Right atrium auricular region (tissue), 2 donors: ENCODE measurements at regions not wholly inside any gene's neighbourhood (a gene's known extent, or its start where the extent isn't known, plus 50 kb on each side); places are given as distances from the start of the nearest gene placed in this dataset.

Experiments used
- DNase-seq: peaks from one replicate; pipeline ENCODE4 v3.0.0-alpha.2; 2019; ENCODE audit warnings: low spot score
- H3K27ac ChIP-seq, 2 donors: fragments of 200-600 bp; sonication (generic); 1 replicate in 1 of 2; 2 replicates in 1 of 2; pipeline ENCODE4 v1.5.1; 2016 to 2019
- H3K27me3 ChIP-seq, 2 donors: fragments of 200-600 bp; sonication (generic); one replicate each; pipeline versions ENCODE4 v1.5.1 to v1.6.0; 2017 to 2019
- H3K36me3 ChIP-seq: fragments of 200-600 bp; sonication (generic); one replicate; pipeline ENCODE4 v1.5.1; 2016
- H3K4me1 ChIP-seq, 2 donors: fragments of 200-600 bp; sonication (generic); one replicate each; pipeline versions ENCODE4 v1.5.1 to v1.6.0; 2017 to 2019
- H3K4me3 ChIP-seq, 2 donors: fragments of 200-600 bp; sonication (generic); 1 replicate in 1 of 2; 2 replicates in 1 of 2; pipeline ENCODE4 v1.5.1; 2017 to 2019; ENCODE audit warnings: mild to moderate bottlenecking in 1 of 2, moderate library complexity in 1 of 2
- H3K9me3 ChIP-seq, 2 donors: fragments of 200-600 bp; sonication (generic); one replicate each; pipeline ENCODE4 v1.5.1; 2019
- TF ChIP-seq, protein P1 (sequence below), 2 donors: fragments of 200-600 bp; sonication (generic); IDR thresholded peaks; one replicate each; pipeline ENCODE4 v1.5.1; 2019; ENCODE audit warnings: antibody characterized with exemption in 2 of 2

DNA sequence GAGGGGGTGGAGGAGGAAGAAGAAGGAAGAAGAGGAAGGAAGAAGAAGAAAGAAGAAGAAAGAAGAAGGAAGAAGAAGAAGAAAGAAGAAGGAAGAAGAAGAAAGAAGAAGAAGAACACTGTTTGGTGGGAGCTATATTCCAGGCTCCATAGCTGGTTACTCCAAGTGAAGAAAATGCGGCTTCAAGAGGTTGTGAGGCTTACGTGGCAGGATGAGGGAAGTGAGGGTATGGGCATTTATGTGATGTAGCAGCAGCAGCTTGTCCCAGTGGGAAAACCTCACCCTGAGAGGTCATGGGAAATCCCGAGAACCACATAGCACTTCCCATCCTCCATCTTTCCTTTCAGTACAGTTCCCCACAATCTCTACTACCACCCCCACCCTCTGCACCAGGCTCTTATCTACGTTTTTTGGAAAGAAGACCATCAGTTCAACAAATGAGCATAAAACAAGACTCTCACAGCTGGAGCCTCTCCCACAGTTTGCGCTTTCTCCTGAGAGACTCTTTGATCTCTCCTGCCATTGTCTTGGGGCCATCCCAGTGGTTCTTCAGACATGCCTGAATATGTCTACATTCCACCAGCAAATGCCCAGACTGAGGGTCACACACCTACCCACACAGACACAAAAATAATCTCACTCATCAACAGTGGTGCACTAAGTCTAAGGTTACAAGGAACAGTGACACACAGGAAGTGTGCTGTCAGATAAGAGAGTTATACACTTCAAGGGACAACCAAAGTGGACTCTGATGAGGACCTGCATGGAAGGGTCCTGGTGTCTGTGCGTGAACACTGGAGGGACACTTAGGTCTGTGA, 77.9 kb upstream of the KCNJ15 start:
- Histone ChIP-seq H3K4me1 (no peaks in the 10 kb centered on the region), H3K27me3 (no peaks in the 10 kb centered on the region), H3K4me3 (no peak overlapping the region), H3K9me3 (no peaks in the 10 kb centered on the region), H3K36me3 (no peaks in the 10 kb centered on the region), H3K27ac (no peak overlapping the region)
- DNase-seq: no peak
- TF ChIP-seq, protein P1, sequence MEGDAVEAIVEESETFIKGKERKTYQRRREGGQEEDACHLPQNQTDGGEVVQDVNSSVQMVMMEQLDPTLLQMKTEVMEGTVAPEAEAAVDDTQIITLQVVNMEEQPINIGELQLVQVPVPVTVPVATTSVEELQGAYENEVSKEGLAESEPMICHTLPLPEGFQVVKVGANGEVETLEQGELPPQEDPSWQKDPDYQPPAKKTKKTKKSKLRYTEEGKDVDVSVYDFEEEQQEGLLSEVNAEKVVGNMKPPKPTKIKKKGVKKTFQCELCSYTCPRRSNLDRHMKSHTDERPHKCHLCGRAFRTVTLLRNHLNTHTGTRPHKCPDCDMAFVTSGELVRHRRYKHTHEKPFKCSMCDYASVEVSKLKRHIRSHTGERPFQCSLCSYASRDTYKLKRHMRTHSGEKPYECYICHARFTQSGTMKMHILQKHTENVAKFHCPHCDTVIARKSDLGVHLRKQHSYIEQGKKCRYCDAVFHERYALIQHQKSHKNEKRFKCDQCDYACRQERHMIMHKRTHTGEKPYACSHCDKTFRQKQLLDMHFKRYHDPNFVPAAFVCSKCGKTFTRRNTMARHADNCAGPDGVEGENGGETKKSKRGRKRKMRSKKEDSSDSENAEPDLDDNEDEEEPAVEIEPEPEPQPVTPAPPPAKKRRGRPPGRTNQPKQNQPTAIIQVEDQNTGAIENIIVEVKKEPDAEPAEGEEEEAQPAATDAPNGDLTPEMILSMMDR (IDR thresholded peaks at IDR 0.05): no peak

DNA sequence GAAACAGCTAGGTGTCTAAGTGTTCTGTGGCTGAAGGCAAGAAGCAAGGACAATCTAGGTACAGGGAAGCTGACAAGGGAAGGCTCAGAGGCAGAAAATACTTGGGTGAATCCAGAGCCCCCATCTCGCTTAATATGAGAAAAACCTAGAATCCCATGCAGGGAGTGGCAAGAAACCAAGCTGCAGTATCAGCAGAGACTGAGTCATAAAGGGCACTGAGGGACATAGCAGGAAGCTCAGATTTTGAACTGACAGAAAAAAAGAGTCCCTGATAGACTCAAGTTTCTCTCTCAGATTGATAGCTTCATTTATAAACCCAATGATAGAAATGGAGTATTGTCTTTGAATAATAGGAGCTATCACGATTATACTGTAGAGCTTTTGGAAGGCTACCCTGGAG, 77.3 kb upstream of the KCNJ15 start:
- no peak overlapping the region for H3K27ac ChIP-seq
- H3K9me3 ChIP-seq: no peaks in the 10 kb centered on the region
- H3K27me3 ChIP-seq: no peaks in the 10 kb centered on the region
- TF ChIP-seq, protein P1 (IDR thresholded peaks at IDR 0.05): no peak
- no peaks in the 10 kb centered on the region for H3K4me1 ChIP-seq
- H3K36me3 ChIP-seq: no peaks in the 10 kb centered on the region
- no peak overlapping the region for H3K4me3 ChIP-seq
- no peak for DNase-seq

DNA sequence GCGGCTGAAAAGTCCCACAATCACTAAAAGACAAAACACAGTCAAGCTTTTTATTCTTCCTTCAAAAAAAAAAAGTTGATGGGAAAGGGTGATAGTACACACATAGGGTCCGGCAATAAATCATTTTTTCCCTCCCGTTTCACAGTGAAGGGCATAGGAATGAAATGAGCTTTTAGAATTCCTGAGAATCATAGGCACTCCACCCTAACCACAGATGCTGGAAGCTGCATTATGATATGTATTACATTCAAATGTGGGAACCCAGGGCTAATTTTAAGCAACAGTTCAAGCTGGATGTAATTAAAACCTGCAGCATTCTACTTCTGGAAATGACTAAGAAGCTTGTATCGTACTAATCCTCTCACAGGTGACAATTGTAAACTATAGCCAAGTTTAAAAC, 75.7 kb upstream of the KCNJ15 start:
- Histone ChIP-seq H3K4me3 (no peak overlapping the region), H3K36me3 (no peaks in the 10 kb centered on the region), H3K27me3 (no peaks in the 10 kb centered on the region), H3K4me1 (no peaks in the 10 kb centered on the region), H3K27ac (no peak overlapping the region), H3K9me3 (peaks cover 0 to 2% of the 10 kb centered on the region in 2 donors)
- DNase-seq: no peak
- TF ChIP-seq, protein P1 (IDR thresholded peaks at IDR 0.05): no peak

DNA sequence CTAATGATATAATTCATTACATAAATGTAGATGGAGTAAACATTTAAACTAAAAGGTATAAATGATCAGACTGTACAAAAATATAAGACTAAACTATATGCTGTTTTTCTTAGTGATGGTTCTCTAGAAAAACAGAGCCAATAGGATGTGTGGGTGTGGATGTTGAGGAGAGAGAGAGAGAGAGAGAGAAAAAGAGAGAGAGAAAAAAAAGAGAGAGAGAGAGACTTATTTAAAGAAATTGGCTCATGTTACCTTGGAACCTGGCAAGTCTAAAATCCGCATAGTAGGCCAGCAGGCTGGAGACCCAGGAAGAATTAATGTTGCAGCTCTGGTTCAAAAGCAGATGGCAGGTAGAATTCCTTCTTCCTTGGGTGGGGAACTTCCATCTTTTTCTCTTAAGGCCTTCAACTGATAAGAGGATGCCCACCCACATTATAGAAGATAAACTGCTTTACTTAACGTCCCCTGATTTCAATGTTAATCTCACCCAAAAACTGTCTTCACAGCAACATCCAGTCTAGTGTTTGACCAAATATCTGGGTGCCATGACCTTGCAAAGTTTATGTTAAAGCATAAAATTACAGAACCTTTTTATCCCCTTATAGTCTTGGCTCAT, 74.3 kb upstream of the KCNJ15 start:
- H3K36me3 ChIP-seq: no peaks in the 10 kb centered on the region
- no peaks in the 10 kb centered on the region for H3K27me3 ChIP-seq
- peaks cover 0 to 13% of the 10 kb centered on the region in 2 donors for H3K9me3 ChIP-seq
- no peak for DNase-seq
- no peaks in the 10 kb centered on the region for H3K4me1 ChIP-seq
- no peak overlapping the region for H3K4me3 ChIP-seq
- TF ChIP-seq, protein P1 (IDR thresholded peaks at IDR 0.05): no peak
- no peak overlapping the region for H3K27ac ChIP-seq

DNA sequence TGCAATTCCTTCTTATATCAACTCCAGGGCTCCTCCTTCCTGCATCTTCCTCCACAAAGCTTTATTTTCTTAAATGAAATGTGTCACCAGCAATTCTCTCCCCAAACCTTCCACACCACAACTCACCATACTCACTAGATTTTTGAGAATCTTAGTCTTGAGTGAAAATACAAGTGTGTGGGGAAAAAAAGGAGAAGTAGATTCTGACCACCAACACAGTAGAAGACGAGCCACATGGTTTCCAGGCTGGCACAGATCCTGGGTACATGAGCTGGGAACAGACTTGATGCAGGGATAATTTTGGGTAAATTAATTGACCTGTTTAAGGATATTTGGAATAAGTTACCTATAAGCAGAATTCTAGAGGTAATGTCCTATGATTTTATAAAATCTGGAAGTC, 72.8 kb upstream of the KCNJ15 start:
- no peaks in the 10 kb centered on the region for H3K4me1 ChIP-seq
- no peaks in the 10 kb centered on the region for H3K27me3 ChIP-seq
- DNase-seq: no peak
- H3K27ac ChIP-seq: no peak overlapping the region
- no peak overlapping the region for H3K4me3 ChIP-seq
- TF ChIP-seq, protein P1 (IDR thresholded peaks at IDR 0.05): no peak
- H3K36me3 ChIP-seq: no peaks in the 10 kb centered on the region
- peaks cover 0 to 13% of the 10 kb centered on the region in 2 donors for H3K9me3 ChIP-seq
